Cardiac septum (tissue), 1 donor: ENCODE measurements at regions not wholly inside any gene's neighbourhood (a gene's known extent, or its start where the extent isn't known, plus 50 kb on each side); places are given as distances from the start of the nearest gene placed in this dataset.

Source experiments
- DNase-seq: peaks from one replicate; pipeline ENCODE4 v3.0.0-alpha.2; 2020; ENCODE audit warnings: low spot score
- intact Hi-C: fragments of 100-400 bp; cut with DNase I; formaldehyde crosslinking; loops from one replicate; pipeline ENCODE4 v1.14.0; 2022
- donor health status: DM: no; HTN: no; CAD: no.

DNA sequence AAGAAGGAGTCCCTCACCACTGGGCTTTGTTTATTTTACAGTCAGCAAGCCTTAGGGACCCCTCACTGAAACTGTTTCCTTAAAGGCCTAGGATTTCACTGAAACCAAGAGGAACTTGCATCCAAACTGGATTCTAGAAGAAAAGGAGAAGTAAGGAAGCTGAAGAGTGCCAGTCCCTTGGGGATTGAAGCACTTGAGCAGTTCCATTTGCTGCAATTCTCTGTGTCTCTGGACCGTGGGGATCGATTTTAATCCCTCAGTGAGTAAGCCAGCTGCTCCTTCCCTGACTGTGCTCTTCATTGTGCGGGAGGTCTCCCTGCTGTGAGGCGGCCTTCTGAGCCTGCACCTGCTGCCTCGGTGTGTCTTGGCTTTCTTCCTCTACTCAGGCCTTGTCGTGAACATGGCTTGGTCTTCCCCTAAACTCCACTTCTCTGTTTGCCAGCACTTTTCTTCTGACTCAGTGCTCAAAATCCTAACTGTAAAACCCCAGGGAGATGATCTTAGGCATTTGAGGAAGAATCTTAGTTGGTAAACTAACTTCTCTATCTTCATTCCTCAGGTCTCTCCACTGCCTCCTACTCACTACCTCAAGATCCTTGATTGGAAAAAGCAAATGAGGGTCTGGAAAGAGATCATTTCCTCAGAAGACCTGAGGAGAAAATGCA, 132.6 kb downstream of the SLC38A6 start:
- intact Hi-C loops: no loop called here
- no peak for DNase-seq

DNA sequence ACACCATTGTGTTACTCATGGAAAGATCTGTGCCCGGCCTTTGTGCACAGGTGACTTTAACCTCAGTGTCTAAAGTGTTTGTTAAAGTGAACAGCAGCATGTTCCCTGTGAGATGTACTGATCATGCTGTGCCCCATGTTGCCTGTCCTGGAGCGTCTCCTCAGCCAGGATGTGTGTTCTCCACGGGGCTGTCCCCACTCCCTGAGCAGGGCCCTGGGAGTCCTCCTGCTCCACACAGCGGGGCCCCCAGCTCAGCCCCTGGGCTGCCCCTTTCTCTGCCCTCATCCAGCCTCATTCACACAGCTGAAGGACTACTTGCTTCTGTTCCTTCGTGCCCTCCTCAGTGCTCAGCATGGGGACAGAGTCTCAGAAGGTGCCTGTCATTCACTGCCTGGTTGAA, 131.5 kb downstream of the SLC38A6 start:
- intact Hi-C loops: no loop called here
- no peak for DNase-seq

DNA sequence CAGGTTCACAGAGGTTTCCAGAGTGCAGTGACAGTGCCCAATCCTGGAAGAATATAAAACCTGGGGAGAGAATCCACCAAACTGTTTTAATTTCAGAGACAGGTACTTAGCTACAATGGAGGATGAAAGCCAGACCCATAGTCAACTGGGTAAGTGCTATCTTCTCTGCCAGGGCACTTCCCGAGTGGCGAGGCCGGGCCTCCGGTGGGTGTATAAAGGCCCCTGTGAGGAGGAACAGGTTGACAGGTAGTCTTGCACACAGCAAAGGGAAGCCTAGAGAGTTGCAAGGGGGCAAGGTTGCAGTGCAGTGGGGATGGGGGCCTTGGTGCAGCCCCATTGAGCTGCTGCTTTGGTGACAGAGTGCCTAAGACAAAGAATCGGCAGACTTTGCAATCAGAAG, 130.7 kb downstream of the SLC38A6 start:
- intact Hi-C loops: no loop called here
- DNase-seq: no peak

DNA sequence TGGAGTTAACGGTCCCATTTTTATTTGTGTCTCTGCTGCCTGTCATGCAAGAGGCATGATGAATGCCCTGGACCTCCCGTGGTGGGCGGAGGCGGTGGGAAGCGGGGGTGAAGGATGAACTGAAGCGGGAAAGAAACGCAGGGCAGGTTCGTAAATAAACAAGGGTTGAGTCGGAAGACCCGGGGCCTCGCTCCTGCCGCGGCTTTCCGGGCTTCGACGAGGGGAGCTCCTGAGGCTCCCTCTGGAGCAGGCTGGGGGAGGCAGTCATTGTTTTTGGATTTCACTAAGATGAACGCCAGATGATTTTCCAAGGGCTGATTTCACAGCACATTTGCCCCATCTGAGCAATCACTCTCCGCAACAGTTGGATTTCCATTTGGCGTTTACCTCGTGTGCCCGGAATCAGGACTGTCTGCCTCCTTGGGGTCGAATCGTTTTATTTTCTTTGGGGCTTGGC, 130.2 kb downstream of the SLC38A6 start:
- intact Hi-C loops: no loop called here
- no peak for DNase-seq

DNA sequence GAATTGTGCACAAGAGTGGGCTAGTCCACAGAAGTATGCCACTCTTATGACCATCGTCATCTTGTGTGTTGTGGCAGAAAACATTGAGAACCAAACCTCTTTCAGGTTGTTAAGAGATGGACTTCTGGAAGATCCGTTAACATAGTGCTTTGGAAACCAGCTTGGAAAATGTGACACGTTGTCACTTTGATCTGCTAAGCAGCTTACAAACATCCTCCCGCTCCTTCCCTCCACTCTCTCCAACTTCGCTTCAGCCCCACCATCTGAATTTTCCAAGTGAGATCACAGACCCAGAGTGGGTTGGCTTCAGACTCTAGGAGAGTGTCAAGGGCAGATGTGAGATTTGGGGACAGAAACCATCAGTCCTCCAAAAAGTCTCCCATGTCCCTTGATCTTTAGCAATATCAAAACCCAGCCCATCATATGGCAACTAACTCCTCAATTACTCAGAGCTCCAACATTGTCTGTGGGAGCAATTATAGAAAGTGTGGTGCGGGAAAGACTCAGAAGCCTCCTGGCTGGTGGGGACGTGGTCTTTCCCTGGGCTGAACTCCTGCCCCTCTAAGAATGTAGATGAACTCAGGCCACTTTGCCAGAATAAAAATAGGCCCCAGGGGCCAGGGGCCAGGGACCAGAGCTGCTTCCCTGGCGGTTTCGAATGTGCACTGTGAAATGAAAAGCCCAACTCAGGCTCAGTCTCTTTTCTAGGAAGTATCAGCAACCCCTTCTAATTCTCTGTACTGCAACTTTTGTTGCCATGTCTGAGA, 129.5 kb downstream of the SLC38A6 start:
- no peak for DNase-seq
- intact Hi-C loops: no loop called here

DNA sequence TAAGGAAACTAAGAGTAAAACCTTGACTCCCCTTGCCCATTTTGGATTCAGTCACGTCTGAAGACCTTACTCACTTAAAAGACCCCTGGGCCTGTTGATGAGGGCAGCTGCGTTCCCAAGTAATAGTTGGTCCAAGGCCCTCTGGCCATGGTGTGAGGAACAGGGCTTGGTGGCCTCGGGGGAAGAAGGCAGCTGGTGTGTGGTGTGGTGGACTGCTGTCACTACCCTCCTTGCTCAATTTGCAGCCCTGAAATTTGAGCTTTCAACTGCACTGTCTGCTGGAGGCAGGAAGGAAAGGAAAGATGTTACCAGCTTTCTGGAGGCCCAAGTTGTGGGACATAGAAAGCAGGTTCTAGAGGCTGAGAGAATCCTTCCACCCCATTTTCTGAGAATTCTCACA, 128.2 kb downstream of the SLC38A6 start:
- intact Hi-C loops: no loop called here
- DNase-seq: no peak

DNA sequence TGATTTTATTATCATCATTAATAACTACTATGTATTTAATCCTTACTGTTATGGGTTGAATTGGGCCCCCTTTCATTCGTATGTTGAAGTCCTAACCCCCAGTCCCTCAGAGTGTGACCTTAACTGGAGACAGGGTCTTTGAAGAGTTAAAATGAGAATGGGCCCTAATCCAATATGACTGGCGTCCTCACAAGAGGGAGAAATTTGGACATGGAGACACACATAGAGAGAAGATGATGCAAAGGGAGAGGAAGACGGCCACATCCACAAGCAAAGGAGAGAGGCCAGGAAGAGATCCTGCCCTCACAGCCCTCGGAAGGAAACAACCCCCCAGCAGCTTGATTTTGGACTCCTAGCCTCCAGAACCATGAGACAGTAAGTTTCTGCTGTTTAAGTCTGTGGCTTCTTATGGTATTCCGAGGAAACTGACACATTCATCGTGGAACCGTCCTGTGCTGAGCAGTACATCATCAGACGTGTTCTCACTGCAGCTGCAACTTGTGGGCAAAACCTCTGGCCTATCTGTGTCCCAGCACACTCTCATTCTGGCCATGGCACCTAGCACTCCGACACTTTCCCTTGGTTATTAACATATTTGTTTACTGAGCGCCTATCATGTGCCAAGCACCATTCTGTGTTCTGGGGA, 127.6 kb downstream of the SLC38A6 start:
- intact Hi-C loops: no loop called here

DNA sequence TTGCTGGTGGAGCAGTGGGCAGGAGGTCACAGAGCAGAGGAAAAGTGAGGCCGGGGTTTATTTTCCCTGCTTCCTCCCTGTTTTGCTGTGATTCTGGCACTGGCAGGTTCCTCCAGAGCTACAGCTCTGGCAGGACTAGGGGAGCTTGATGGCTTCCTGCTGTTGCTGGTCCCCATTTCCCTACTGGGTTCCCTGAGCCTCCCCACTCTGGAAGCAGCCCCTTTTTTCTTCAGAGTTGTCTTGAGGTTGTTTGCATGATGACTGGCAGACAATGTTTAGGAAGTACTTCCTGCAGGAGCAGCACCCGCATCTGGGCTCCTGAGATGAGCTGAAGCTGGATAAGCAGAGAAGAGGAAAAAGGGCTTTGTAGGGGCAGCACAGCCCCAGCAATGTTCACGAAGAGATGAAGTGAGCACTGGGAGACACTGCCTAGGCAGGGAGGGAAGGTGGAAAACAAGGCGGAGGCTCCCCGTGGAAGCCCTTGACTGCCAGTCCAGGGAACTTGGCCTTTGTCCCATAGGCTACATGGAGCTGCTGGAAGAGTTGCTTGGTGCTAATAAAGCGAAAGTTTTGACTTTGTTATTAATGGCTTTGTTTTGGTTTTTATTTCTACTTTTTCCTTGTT, 126.9 kb downstream of the SLC38A6 start:
- DNase-seq: no peak
- intact Hi-C loops: no loop called here

More for the DNA sequence above, 127.6 kb downstream of the SLC38A6 start:
- DNase-seq: no peak

DNA sequence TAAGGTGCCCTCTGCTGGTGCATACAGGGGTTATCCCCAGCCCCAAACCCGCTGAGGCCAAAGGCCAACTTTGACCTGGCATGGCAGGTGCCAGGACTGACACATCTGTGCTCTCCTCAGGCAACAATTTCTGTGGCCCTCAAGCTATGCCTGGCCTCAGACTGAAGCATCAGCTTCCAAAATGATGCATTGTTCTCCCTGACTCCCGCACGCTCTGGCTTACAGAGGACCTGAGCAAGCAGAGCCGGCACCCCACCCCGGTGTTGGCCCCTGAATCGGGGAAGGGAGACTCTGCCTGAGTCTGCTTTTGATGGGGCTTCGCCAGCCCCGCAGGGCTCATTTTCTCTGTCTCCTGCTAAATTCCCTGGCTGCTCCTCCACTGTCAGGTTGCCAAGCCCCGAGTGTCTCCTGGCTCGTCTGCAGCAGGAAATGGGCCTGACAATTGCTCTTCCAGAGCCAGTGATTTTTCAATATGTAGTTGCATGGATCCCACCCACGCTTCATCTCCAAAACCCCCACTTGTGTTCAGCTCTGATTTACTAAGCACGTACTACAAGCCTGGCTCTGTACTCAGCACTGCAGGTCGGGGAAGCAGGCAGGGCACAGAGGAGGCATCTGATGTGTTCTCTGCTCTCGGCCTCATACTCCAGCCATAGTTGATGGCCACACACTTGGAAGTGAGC, 126.1 kb downstream of the SLC38A6 start:
- no peak for DNase-seq
- intact Hi-C loops: no loop called here

DNA sequence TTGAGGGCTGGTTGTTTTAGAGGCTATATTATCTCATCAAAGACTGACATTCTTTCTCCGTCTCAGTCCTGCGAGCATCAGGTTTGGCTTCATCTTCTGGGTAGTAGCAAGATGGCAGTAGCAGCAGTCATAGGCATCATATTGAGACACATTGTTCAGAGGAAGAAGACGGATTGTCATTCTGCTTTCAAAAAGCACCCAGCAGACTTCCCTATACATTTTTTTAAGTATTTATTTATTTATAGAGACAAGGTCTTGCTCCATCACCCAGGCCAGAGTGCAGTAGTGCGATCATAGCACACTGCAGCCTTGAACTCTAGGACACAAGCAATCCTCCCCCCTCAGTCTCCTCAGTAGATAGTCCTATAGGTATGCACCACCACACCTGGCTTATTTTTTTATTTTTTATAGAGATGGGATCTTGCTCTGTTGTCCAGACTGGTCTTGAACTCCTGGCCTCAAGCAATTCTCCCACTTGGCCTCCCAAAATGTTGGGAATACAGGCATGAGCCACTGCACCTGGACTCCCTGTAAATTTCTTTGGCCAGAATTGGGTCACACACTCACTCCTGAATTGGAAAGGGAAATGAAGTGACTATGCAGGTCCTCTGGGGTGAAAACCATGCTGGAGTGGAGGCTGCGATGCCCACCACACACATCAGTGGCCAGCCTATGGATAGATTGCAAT, 125.4 kb downstream of the SLC38A6 start:
- DNase-seq: no peak

DNA sequence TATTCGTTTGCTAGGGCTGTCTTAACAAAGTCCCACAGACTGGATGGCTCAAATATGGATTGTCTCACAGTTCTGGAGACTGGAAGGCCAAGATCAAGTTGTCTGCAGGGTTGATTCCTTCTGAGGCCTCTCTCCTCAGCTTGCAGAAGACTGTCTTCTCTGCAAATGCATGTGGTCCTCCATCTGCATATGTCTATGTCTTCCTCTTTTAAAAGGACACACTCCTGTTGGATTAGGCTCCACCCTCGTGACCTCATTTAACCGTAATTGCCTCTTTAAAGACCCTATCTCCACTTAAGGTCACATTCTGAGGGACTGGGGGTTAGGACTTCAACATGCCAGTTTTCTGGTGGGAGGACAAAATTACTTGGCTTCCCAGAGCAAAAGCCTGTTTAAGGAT, 123.3 kb downstream of the SLC38A6 start:
- DNase-seq: no peak
- intact Hi-C loops: loop anchor here (5.0 kb wide), 1 partner anchor 43 kb away; no protein-coding TSS in a partner anchor

More for the DNA sequence above, 125.4 kb downstream of the SLC38A6 start:
- intact Hi-C loops: no loop called here

DNA sequence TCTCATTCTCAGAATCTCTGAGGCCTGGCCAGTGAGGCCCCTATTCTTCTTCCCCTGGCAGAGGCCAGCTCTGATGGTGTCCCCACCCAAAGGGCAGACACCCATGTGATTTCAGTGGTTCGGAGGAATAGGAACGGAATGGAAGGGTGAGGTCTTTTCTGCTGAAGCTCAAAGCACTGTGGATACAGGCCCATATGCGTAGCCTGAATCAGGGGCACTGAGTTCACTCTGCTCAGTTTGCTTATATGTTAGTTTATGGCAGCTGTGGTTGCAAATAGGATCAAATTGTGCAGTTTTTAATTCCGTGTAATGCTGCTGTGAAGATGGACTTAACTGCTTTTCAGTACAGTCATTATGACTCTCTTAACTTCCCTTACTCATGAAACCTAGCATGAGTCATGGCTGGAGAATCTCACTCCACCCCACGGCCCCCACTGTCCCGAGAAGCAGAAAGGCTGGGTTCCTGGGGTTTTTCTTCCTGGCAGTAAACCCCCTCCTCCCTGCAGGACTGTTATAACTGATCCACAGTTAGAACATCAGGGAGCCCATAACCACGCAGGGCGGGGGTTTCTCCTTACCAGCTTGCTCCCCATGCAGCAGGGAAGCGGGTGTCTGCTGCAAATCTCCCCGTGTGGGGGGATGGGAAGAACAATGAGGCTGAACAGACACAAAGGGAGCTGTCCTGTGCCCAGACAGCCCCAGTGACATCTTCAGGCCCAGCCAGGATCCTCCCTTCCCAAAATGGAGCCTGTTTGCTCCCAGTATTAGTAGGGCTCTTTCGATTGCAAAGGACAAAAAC, 122.7 kb downstream of the SLC38A6 start:
- no peak for DNase-seq
- intact Hi-C loops: loop anchor here (5.0 kb wide), 1 partner anchor 44 kb away; no protein-coding TSS in a partner anchor

DNA sequence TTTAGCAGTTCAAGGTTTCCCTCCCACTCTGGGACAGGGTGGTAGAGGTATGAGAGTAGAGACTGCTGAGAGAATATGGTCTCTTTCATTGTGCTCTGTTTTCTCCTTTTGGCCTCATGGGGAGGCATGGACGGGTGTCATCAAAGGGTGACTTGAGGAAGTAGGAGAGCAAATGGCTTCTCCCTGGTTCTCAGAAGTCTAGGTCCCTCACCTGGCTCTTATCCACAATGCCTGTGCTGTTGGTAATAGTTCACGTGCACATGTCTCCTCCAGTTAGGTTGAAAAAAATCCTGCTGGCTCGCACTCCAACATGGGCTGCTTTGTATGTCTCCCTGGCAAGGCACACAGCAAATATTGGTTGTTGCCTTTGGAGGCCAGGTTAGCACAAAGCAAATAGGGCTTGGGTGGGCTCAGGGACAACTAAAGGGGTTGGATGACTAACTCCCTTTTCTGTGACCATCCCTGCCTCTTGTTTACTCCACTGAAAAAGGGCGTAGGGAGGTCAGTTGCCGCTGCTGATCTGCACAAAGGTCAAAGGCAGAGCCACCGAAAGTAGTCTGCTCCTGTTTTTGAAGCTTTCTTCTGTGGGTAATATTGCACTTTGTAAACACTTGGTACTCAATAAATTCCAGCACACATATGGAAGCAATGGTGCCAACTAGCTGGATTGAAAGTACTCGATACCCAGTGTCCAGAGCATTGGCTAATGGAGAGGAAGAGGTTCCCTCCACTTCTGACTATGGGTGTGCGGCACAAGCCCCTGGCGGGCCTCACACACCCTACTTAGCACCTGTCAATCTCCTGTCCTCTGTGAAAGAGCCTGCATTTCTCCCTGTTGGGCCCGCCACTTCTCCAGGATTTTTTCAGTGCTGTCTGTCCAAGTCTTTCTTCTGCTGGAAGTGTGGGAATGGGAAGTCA, 121.8 kb downstream of the SLC38A6 start:
- no peak for DNase-seq
- intact Hi-C loops: loop anchor here (5.0 kb wide), 1 partner anchor 44 kb away; no protein-coding TSS in a partner anchor
